ENCODE measurements at regions not wholly inside any gene's neighbourhood (a gene's known extent, or its start where the extent isn't known, plus 50 kb on each side); places are given as distances from the start of the nearest gene placed in this dataset.

DNA sequence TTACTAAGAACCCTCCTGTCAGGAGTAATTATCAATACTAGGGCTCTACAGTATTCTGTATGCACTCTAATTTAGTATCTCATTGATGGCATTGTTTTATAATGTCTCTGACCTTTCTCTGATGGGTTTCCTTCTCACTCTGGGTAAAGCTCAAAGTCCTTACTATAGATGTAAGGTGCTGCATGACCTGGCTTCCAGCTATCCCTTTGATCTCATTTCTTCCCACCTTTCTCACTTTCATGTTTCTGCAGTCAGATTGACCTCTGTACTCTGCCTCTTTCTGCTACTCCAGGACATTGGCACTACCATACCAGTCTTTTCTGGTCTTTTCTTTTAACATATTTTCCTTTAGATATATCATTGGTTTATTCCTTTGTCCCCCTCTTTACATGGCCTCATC lies 2332.8 kb upstream of the C9orf72 start:
- no peaks in the 10 kb centered on the region for H3K4me1 ChIP-seq (ENCODE audit: insufficient read depth, low read length)
- H3K36me3 ChIP-seq (ENCODE audit: insufficient read depth, low read length): no peaks in the 10 kb centered on the region

DNA sequence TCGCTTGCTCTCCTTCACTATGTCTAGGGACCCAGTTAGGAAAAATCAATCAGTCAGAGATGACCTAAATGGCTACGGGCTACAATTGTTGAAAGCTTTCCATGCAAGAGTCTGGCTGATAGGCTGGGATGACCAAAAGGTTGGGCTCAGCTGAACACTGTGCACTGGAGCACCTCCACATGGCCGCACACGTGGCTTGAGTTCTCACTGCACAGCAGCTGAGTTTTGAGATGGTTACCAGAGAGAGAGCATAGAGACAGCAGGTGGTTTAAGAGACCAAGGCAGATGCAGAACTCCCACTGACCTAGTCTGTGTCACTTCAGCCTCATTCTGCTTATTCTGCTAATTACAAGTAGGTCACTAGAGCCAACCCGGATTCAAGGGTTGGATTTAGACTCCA lies 2354.8 kb upstream of the C9orf72 start:
- Histone ChIP-seq H3K9ac (ENCODE audit: low read depth, low read length) (no peak overlapping the region), H3K4me1 (ENCODE audit: insufficient read depth, low read length) (no peaks in the 10 kb centered on the region), H3K9me3 (ENCODE audit: control insufficient read depth, insufficient read depth, low read length) (no peaks in the 10 kb centered on the region), H3K36me3 (ENCODE audit: insufficient read depth, low read length) (no peaks in the 10 kb centered on the region)

More for the DNA sequence above, 2332.8 kb upstream of the C9orf72 start:
- Histone ChIP-seq H3K9ac (ENCODE audit: low read depth, low read length) (no peak overlapping the region), H3K9me3 (ENCODE audit: control insufficient read depth, insufficient read depth, low read length) (no peaks in the 10 kb centered on the region)

DNA sequence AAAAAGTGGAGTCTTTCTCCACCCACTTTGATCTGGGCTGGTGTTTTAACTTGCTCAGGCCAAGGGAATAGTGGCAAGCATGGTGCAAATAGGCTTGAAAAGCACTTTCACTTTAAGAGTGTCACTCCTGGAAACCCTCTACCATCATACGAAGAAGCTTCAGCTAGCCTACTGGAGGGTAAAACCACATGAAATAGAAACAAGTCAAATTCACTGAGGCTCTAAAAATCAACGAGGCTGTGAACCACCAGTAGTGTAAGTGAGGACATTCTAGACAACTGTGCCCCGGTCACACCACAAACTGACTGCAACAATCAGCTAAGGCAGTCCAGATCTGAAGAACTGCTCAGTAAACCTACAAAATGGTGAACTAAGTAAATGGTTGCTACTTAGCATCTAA lies 2366.3 kb upstream of the C9orf72 start:
- Histone ChIP-seq H3K9ac (ENCODE audit: low read depth, low read length) (no peak overlapping the region), H3K9me3 (ENCODE audit: control insufficient read depth, insufficient read depth, low read length) (no peaks in the 10 kb centered on the region), H3K36me3 (ENCODE audit: insufficient read depth, low read length) (no peaks in the 10 kb centered on the region), H3K4me1 (ENCODE audit: insufficient read depth, low read length) (no peaks in the 10 kb centered on the region)

DNA sequence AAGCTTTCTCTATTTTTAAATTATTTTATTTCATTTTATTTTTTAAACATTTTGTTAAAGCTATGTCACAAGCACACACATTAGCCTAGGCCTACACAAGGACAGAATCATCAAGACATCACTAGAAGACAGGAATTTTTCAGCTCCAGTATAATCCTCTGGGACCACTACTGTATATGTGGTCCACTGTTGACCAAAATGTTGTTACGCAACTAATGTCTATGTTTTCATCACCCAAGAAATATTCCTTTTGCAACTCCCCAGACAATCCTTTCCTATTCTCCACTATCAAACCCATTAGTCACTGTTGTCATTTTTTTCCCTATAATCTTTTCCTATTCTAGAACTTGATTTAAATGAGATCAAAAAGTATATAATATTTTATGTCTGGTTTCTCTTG lies 2371.7 kb upstream of the C9orf72 start:
- Histone ChIP-seq H3K9ac (ENCODE audit: low read depth, low read length) (no peak overlapping the region), H3K36me3 (ENCODE audit: insufficient read depth, low read length) (no peaks in the 10 kb centered on the region), H3K9me3 (ENCODE audit: control insufficient read depth, insufficient read depth, low read length) (no peaks in the 10 kb centered on the region), H3K4me1 (ENCODE audit: insufficient read depth, low read length) (no peaks in the 10 kb centered on the region)

DNA sequence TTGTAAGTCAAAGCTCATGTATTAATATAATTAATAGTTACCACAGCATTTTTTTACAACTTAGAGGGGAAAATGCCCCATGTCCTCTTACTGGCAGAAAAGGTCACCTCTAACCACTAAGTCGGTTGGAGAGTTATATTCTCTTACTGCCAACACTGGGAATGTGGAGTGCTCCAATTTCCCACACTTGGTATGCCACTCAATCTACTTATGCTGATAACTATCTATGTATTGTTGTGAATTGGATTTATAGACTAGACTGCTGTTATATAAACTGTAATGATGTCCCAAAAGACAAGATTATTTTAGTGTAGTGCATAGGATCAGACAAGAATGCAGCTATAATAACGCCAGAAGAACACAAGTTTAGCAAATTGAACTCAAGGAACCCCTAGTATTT lies 2385.2 kb upstream of the C9orf72 start:
- H3K9ac ChIP-seq (ENCODE audit: low read depth, low read length): no peak overlapping the region
- H3K4me1 ChIP-seq (ENCODE audit: insufficient read depth, low read length): no peaks in the 10 kb centered on the region
- H3K9me3 ChIP-seq (ENCODE audit: control insufficient read depth, insufficient read depth, low read length): no peaks in the 10 kb centered on the region
- H3K36me3 ChIP-seq (ENCODE audit: insufficient read depth, low read length): no peaks in the 10 kb centered on the region

DNA sequence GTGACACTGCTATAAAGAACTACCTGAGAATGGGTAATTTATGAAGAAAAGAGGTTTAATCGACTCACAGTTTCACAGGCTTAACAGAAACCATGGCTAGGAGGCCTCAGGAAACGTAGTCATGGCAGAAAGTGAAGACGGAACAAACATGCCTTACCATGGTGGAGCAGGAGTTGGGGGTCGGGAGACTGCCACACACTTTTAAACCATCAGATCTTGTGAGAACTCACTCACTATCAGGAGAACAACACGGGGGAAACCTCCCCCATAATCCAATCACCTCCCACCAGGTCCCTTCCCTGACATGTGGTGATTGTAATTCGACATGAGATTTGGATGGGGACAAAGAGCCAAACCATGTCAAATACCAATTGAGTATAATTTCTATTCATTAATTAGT lies 2392.6 kb upstream of the C9orf72 start:
- H3K4me1 ChIP-seq (ENCODE audit: insufficient read depth, low read length): no peaks in the 10 kb centered on the region
- no peak overlapping the region for H3K9ac ChIP-seq (ENCODE audit: low read depth, low read length)
- H3K9me3 ChIP-seq (ENCODE audit: control insufficient read depth, insufficient read depth, low read length): no peaks in the 10 kb centered on the region
- no peaks in the 10 kb centered on the region for H3K36me3 ChIP-seq (ENCODE audit: insufficient read depth, low read length)

DNA sequence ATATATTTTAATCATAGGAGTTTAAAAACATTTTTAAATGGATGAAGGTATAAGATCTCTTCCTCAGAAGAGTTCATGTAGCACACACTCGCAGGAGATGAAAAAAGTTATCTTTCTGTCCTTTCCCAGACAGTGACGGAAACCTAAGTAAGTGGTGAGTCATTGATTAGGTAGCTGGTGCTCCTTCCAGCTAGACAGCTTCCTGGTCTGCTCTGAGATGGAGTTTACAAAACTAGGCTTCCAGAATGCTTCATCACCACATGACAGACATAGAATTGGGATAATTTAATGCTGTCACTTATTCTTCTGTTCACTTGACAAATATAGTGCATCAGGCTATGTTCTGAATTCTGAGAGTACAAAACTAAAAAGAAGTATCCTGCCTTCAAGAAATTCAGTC lies 2393.0 kb upstream of the C9orf72 start:
- Histone ChIP-seq H3K9me3 (ENCODE audit: control insufficient read depth, insufficient read depth, low read length) (no peaks in the 10 kb centered on the region), H3K9ac (ENCODE audit: low read depth, low read length) (no peak overlapping the region), H3K4me1 (ENCODE audit: insufficient read depth, low read length) (no peaks in the 10 kb centered on the region), H3K36me3 (ENCODE audit: insufficient read depth, low read length) (no peaks in the 10 kb centered on the region)

DNA sequence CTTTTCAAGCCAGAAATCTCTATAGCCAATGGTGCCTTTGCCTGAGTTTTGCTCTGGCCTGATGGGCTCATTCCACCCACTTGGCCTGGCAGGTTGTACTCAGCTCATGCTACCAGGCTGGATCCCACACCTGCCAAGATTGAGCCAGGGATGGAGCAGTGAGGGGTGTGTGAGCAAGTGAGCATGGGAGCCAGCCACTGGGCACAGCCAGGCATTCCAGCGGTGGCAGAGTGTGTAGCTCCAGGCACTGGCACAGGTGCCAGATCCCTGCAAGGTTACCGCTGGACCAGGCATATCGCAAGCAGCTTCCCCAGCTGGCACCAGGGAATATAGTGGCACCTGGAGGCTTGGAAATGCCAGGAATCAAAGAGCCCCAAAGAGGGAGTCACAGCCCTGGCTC lies 2395.6 kb upstream of the C9orf72 start:
- Histone ChIP-seq H3K9me3 (ENCODE audit: control insufficient read depth, insufficient read depth, low read length) (no peaks in the 10 kb centered on the region), H3K9ac (ENCODE audit: low read depth, low read length) (no peak overlapping the region), H3K36me3 (ENCODE audit: insufficient read depth, low read length) (no peaks in the 10 kb centered on the region), H3K4me1 (ENCODE audit: insufficient read depth, low read length) (no peaks in the 10 kb centered on the region)

DNA sequence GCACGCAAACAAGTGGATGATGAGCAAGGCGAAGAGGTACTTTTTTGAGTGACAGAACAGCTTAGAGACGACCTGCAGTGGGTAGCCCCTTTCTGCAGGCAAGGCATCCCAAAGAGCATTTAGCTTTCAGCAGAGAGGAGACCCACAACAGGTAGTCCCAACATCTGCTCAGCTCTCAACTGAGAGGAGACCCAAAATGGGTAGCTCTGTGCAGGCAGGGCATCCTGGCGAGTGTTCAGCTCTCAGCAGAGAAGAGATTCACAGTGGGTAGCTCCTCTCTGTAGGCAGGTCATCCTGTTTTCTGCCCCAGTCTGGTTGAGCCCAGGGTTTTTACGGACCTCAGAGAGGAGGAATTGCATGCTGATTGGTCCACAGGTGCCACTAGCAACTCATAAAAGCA lies 2396.1 kb upstream of the C9orf72 start:
- Histone ChIP-seq H3K9ac (ENCODE audit: low read depth, low read length) (no peak overlapping the region), H3K9me3 (ENCODE audit: control insufficient read depth, insufficient read depth, low read length) (no peaks in the 10 kb centered on the region), H3K36me3 (ENCODE audit: insufficient read depth, low read length) (no peaks in the 10 kb centered on the region), H3K4me1 (ENCODE audit: insufficient read depth, low read length) (no peaks in the 10 kb centered on the region)

DNA sequence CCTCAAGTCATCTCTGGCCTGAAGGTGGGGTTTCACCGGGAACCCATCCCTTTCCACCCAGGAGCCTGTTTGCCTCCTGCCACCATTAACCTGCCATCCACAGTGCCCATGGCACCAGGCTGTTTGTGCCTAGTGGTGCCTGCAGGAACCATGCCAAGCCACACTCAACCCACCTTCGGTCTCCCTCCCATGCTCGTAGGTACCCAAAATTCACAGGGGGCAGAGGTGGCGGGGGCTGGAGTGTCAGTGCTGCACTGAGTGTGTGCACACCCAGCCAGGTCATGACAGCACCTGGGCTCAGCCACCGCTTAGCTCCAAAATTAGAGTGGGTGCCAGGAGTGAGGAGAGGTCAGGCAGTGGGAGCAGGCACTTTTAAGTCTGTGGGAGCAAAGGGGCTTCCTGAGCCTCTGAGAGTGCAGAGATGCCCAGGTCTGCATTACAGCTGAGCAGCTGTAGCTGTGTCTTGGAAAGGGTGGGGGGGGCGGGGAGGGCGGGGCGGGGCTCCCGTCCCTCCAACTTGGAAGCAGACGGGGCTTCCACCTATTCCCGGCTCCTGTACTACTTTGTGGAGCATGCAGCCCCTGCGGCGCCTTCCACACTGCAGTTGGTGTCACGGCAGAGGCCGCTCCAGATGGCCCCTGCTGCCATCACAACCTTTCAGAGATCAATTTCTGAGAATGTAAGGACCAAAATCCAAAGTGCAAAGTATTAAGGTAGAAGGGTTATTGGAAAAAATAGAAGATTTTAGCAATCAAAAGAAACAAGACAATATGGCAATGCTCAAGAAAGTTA lies 2396.8 kb upstream of the C9orf72 start:
- Histone ChIP-seq H3K9ac (ENCODE audit: low read depth, low read length) (no peak overlapping the region), H3K4me1 (ENCODE audit: insufficient read depth, low read length) (no peaks in the 10 kb centered on the region), H3K9me3 (ENCODE audit: control insufficient read depth, insufficient read depth, low read length) (no peaks in the 10 kb centered on the region), H3K36me3 (ENCODE audit: insufficient read depth, low read length) (no peaks in the 10 kb centered on the region)

DNA sequence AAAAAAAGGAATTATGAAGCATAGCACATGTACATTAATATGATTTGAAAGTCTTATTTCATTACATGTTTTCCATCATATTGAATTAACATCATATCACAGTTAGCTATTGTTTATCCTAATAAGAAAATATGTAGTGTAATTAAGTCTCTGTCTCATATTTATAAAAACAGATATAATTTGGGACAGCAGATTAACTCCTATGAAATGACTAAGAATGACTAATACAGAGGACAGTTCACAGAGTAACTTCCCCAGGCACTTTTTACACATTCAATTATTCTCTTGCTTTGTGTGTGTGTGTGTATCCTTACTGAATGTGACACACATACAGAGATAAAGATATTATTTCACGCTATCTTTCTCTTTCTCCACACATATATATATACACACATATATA lies 2400.9 kb upstream of the C9orf72 start:
- no peaks in the 10 kb centered on the region for H3K9me3 ChIP-seq (ENCODE audit: control insufficient read depth, insufficient read depth, low read length)
- no peak overlapping the region for H3K9ac ChIP-seq (ENCODE audit: low read depth, low read length)
- no peaks in the 10 kb centered on the region for H3K4me1 ChIP-seq (ENCODE audit: insufficient read depth, low read length)
- no peaks in the 10 kb centered on the region for H3K36me3 ChIP-seq (ENCODE audit: insufficient read depth, low read length)

DNA sequence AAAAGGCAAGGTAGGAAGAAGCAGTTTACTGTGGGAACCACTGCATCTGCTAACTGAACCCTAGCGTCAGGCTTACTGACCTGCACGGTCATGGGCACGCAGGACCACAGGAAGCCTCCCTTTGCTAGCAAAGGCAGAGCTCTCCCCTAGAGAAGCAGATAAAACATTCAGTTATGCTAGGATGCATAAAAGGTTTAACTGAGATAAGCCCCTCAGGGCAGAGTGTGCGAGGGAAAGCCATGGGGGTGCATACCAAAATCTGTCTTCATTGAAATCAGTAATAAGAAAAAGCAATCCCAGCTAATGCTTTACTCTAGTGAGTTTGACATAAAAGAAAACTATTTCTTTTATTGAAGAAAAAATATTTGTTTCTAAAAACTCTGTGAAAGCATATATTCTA lies 2403.7 kb upstream of the C9orf72 start:
- Histone ChIP-seq H3K9me3 (ENCODE audit: control insufficient read depth, insufficient read depth, low read length) (no peaks in the 10 kb centered on the region), H3K9ac (ENCODE audit: low read depth, low read length) (no peak overlapping the region), H3K4me1 (ENCODE audit: insufficient read depth, low read length) (no peaks in the 10 kb centered on the region), H3K36me3 (ENCODE audit: insufficient read depth, low read length) (no peaks in the 10 kb centered on the region)

DNA sequence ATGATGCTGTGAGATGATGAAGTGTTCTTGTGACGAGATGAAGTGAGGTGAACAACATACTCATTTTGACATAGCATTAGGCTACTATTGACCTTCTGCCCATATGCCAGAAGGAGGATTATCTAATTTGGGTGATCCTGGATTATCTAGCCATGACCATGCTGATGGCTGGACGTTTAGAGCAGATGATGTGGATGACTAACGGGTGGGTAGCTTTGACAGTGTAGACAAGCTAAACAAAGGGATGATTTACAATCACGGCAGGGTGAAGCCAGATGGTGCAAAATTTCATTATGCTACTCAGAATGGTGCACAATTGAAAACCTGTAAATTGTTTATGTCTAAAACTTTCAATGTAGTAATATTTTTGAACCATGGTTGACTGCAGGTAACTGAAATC lies 2403.4 kb upstream of the ACO1 start:
- Histone ChIP-seq H3K36me3 (ENCODE audit: insufficient read depth, low read length) (no peaks in the 10 kb centered on the region), H3K9ac (ENCODE audit: low read depth, low read length) (no peak overlapping the region), H3K9me3 (ENCODE audit: control insufficient read depth, insufficient read depth, low read length) (no peaks in the 10 kb centered on the region), H3K4me1 (ENCODE audit: insufficient read depth, low read length) (no peaks in the 10 kb centered on the region)

DNA sequence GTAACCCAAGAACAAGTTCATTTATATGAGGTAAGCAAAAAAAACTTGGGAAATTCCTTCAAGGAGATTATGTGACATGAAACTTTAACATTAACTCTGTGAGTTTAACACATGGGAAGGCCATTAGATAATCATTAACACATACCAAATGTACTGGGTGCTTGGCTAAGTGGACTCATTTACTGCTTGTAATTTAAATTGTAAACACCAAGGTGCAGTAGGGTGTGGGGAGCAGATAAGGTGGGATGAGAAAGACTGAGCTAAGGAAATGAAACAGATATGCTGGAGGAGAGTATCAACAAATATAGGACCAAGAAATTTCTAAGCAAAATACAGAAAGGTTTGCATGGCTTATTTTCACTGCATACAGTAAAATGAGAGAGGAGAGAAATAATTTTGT lies 2384.8 kb upstream of the ACO1 start:
- no peaks in the 10 kb centered on the region for H3K4me1 ChIP-seq (ENCODE audit: insufficient read depth, low read length)
- no peaks in the 10 kb centered on the region for H3K36me3 ChIP-seq (ENCODE audit: insufficient read depth, low read length)
- no peaks in the 10 kb centered on the region for H3K9me3 ChIP-seq (ENCODE audit: control insufficient read depth, insufficient read depth, low read length)
- no peak overlapping the region for H3K9ac ChIP-seq (ENCODE audit: low read depth, low read length)

DNA sequence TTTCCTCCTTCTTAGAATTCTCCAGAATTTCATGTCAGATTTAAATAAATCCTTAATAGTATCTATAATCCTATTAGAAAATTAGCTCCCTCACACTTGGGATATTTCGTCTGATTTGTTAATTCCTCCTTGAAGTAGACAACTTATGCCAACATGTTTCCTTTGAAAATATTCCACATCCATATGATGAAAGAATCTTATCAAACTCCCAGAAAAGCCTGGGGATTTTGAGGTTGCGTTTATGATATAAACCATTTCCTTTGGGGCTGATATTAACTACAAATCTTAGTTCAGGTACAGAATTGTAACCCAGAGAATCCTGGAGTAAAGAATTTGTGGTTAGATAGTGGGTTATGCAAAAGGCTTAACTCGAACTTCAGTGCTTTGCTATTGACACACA lies 2373.8 kb upstream of the ACO1 start:
- no peak overlapping the region for H3K9ac ChIP-seq (ENCODE audit: low read depth, low read length)
- H3K36me3 ChIP-seq (ENCODE audit: insufficient read depth, low read length): no peaks in the 10 kb centered on the region
- H3K4me1 ChIP-seq (ENCODE audit: insufficient read depth, low read length): no peaks in the 10 kb centered on the region
- H3K9me3 ChIP-seq (ENCODE audit: control insufficient read depth, insufficient read depth, low read length): no peaks in the 10 kb centered on the region

DNA sequence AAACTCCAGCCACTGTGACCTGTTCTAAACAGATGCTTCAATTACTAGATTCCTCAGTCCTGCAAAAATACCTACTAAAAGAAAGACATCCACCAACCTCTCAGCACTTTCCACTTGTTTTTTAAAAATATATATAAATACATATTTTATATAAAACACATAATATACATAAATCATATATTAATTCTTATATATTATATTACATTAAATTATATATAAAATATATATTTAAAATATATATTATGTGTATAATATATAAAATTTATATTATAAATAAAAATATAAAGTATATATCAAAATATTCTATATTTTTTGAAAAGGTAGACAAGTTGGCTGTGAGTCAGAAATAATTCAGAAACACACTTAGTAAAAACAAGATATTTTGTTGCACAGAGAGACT lies 2371.8 kb upstream of the ACO1 start:
- H3K4me1 ChIP-seq (ENCODE audit: insufficient read depth, low read length): no peaks in the 10 kb centered on the region
- no peaks in the 10 kb centered on the region for H3K9me3 ChIP-seq (ENCODE audit: control insufficient read depth, insufficient read depth, low read length)
- no peak overlapping the region for H3K9ac ChIP-seq (ENCODE audit: low read depth, low read length)
- H3K36me3 ChIP-seq (ENCODE audit: insufficient read depth, low read length): no peaks in the 10 kb centered on the region
